ENCODE measurements at regions not wholly inside any gene's neighbourhood (a gene's known extent, or its start where the extent isn't known, plus 50 kb on each side); places are given as distances from the start of the nearest gene placed in this dataset.
"Not testable (repeated sequence)": the region's sequence is repeated elsewhere in the genome, so short reads cannot be mapped to it uniquely, and the experiment has no call there.

DNA sequence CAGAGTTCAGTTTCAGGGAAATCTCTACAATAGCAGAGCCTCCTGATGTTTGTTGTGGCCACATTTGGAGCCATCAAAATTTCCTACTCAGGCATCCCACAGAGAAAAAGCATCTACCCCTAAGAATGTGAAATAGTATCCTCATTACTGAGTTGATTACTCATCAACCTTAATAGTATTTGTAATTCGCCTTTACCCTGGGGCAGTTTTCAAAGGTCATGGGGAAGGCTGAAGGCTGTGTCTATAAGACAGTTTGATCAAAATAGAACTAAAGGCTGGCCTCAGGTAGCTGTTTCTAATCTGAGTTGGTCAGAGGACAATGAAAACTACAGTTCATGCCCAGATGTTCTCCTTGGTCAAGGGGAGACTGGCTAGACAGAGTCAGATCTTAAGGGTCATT is 189.7 kb downstream of the ZNF92 start:
- TF ChIP-seq EZH2 (IDR thresholded peaks at IDR 0.05; ENCODE audit: insufficient read depth, low read length): not testable (repeated sequence)
- TF ChIP-seq, protein P1, sequence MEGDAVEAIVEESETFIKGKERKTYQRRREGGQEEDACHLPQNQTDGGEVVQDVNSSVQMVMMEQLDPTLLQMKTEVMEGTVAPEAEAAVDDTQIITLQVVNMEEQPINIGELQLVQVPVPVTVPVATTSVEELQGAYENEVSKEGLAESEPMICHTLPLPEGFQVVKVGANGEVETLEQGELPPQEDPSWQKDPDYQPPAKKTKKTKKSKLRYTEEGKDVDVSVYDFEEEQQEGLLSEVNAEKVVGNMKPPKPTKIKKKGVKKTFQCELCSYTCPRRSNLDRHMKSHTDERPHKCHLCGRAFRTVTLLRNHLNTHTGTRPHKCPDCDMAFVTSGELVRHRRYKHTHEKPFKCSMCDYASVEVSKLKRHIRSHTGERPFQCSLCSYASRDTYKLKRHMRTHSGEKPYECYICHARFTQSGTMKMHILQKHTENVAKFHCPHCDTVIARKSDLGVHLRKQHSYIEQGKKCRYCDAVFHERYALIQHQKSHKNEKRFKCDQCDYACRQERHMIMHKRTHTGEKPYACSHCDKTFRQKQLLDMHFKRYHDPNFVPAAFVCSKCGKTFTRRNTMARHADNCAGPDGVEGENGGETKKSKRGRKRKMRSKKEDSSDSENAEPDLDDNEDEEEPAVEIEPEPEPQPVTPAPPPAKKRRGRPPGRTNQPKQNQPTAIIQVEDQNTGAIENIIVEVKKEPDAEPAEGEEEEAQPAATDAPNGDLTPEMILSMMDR (IDR thresholded peaks at IDR 0.05; ENCODE audit: insufficient read depth, low read depth, low read length): not testable (repeated sequence)
